HEK293 (cell line): ENCODE measurements at regions not wholly inside any gene's neighbourhood (a gene's known extent, or its start where the extent isn't known, plus 50 kb on each side); places are given as distances from the start of the nearest gene placed in this dataset.

ENCODE experiments used
- CTCF ChIP-seq: fragments of 450-650 bp; formaldehyde crosslinking; IDR thresholded peaks from 2 replicates; pipeline ENCODE4 v1.5.1; 2016; ENCODE audit warnings: missing biosample characterization, missing genetic modification characterization
- ELK4 ChIP-seq: IDR thresholded peaks from 2 replicates; pipeline ENCODE4 v1.6.1; 2011; ENCODE audit warnings: mild to moderate bottlenecking, low read depth, low read length, borderline replicate concordance
- ZNF202 ChIP-seq: fragments of 450-650 bp; formaldehyde crosslinking; IDR thresholded peaks from 2 replicates; pipeline ENCODE4 v1.5.1; 2016; ENCODE audit warnings: missing biosample characterization, missing genetic modification characterization, borderline replicate concordance
- ZSCAN18 ChIP-seq: fragments of 450-650 bp; formaldehyde crosslinking; IDR thresholded peaks from 2 replicates; pipeline ENCODE4 v1.5.1; 2016; ENCODE audit warnings: missing biosample characterization, missing genetic modification characterization

- no peak for TF ChIP-seq ELK4
- no peak for TF ChIP-seq ZNF202 (tag by site-specific recombination)
- TF ChIP-seq ZSCAN18 (tag by site-specific recombination): no peak
- no peak for TF ChIP-seq CTCF (tag by site-specific recombination)
These were observed 135.9 kb upstream of the SPRY1 start for GRCh38 chr4:123260653-123261052.
